OCI-LY3 (cell line): ENCODE measurements at regions not wholly inside any gene's neighbourhood (a gene's known extent, or its start where the extent isn't known, plus 50 kb on each side); places are given as distances from the start of the nearest gene placed in this dataset.

ENCODE experiments used
- H2AFZ ChIP-seq: fragments of 200-600, 300-600 bp; shearing (Covaris generic); 2 replicates; pipeline ENCODE4 v1.6.0; 2014; ENCODE audit warnings: antibody characterized with exemption, low read depth, low read length
- H3K27ac ChIP-seq: fragments of 200-600, 300-600 bp; sonication (generic); 2 replicates; pipeline ENCODE4 v1.5.1; 2014; ENCODE audit warnings: mild to moderate bottlenecking, low read length, moderate library complexity, mixed read lengths
- H3K27me3 ChIP-seq: fragments of 200-600, 300-600 bp; sonication (generic); 2 replicates; pipeline ENCODE4 v1.6.1; 2014; ENCODE audit warnings: low read depth, low read length, mixed read lengths
- H3K36me3 ChIP-seq: fragments of 200-600, 300-600 bp; sonication (generic); replicated peaks from 2 replicates; pipeline ENCODE3; 2014; ENCODE audit warnings: low read depth, low read length, mixed read lengths
- H3K4me1 ChIP-seq: fragments of 300-600, 200-600 bp; sonication (generic); 2 replicates; pipeline ENCODE4 v1.6.1; 2014; ENCODE audit warnings: low read length, mixed read lengths
- H3K4me2 ChIP-seq: fragments of 200-600, 300-600 bp; sonication (generic); 2 replicates; pipeline ENCODE4 v1.6.1; 2014; ENCODE audit warnings: low read length, mixed read lengths
- H3K4me3 ChIP-seq: fragments of 300-600, 200-600 bp; sonication (generic); 2 replicates; pipeline ENCODE4 v1.5.1; 2014; ENCODE audit warnings: antibody characterized with exemption, mild to moderate bottlenecking, low read length, moderate library complexity
- H3K79me2 ChIP-seq: fragments of 300-600, 200-600 bp; shearing (Covaris generic); 2 replicates; pipeline ENCODE4 v1.6.1; 2014; ENCODE audit warnings: mild to moderate bottlenecking, low read length, mixed read lengths
- H3K9ac ChIP-seq: fragments of 300-600, 200-600 bp; shearing (Covaris generic); 2 replicates; pipeline ENCODE4 v1.6.0; 2014; ENCODE audit warnings: mild to moderate bottlenecking, low read length, moderate library complexity
- H3K9me3 ChIP-seq: fragments of 200-600, 300-600 bp; shearing (Covaris generic); 2 replicates; pipeline ENCODE4 v1.6.1; 2014; ENCODE audit warnings: low read length, mixed read lengths; ENCODE audit not compliant: insufficient read depth
- H4K20me1 ChIP-seq: fragments of 200-600, 300-600 bp; sonication (generic); 2 replicates; pipeline ENCODE4 v1.6.1; 2016; ENCODE audit warnings: low read length, mixed read lengths; ENCODE audit not compliant: insufficient read depth
- CTCF ChIP-seq: fragments of 200-600, 300-600 bp; sonication (generic); IDR thresholded peaks from 2 replicates; pipeline ENCODE4 v1.5.1; 2014; ENCODE audit warnings: antibody characterized with exemption, low read length, low read depth
- EZH2phosphoT487 ChIP-seq: fragments of 200-600 bp; shearing (Covaris generic); IDR thresholded peaks from 2 replicates; pipeline ENCODE4 v1.6.1; 2018; ENCODE audit warnings: antibody characterized with exemption, mixed run types, low read depth

GRCh38 chr10:4053940-4054339 lies 268.9 kb upstream of the KLF6 start:
- no peaks in the 10 kb centered on the region for H3K27me3 ChIP-seq
- H3K4me1 ChIP-seq: peaks cover 15% of the 10 kb centered on the region
- H3K27ac ChIP-seq: peak overlapping the region; percentile 34; the same call in 1 of the 2 replicates
- no peaks in the 10 kb centered on the region for H3K36me3 ChIP-seq
- H2AFZ ChIP-seq: peak overlapping the region; percentile 46; the same call in 1 of the 2 replicates
- no peaks in the 10 kb centered on the region for H4K20me1 ChIP-seq
- H3K79me2 ChIP-seq: no peaks in the 10 kb centered on the region
- H3K9me3 ChIP-seq: no peaks in the 10 kb centered on the region
- no peak for TF ChIP-seq EZH2phosphoT487
- 0 out of 2 replicates have a peak overlapping the region, but pooled peaks have one; percentile 26 for H3K4me3 ChIP-seq
- peak overlapping the region; percentile 44 for H3K4me2 ChIP-seq
- no peak overlapping the region; the same call in 1 of the 2 replicates for H3K9ac ChIP-seq

- no peak for TF ChIP-seq CTCF
- no peak for TF ChIP-seq EZH2phosphoT487
- H3K27ac ChIP-seq: no peak overlapping the region
- H4K20me1 ChIP-seq: no peaks in the 10 kb centered on the region
- no peak overlapping the region for H3K4me3 ChIP-seq
- H3K9me3 ChIP-seq: no peaks in the 10 kb centered on the region
- H3K79me2 ChIP-seq: no peaks in the 10 kb centered on the region
- H3K9ac ChIP-seq: no peak overlapping the region
- no peak overlapping the region for H3K4me2 ChIP-seq
- H3K36me3 ChIP-seq: no peaks in the 10 kb centered on the region
- H2AFZ ChIP-seq: no peak overlapping the region
- H3K4me1 ChIP-seq: peaks cover 16% of the 10 kb centered on the region
- no peaks in the 10 kb centered on the region for H3K27me3 ChIP-seq
These were observed 266.7 kb upstream of the KLF6 start for GRCh38 chr10:4051641-4052151.

GRCh38 chr10:4051011-4051640 lies 266.1 kb upstream of the KLF6 start:
- H3K4me3 ChIP-seq: no peak overlapping the region
- H3K27ac ChIP-seq: no peak overlapping the region
- no peaks in the 10 kb centered on the region for H3K27me3 ChIP-seq
- no peaks in the 10 kb centered on the region for H3K79me2 ChIP-seq
- H3K36me3 ChIP-seq: no peaks in the 10 kb centered on the region
- H2AFZ ChIP-seq: no peak overlapping the region
- peaks cover 22% of the 10 kb centered on the region for H3K4me1 ChIP-seq
- H3K9ac ChIP-seq: no peak overlapping the region
- no peaks in the 10 kb centered on the region for H4K20me1 ChIP-seq
- no peaks in the 10 kb centered on the region for H3K9me3 ChIP-seq
- H3K4me2 ChIP-seq: no peak overlapping the region
- TF ChIP-seq EZH2phosphoT487 (no peak), CTCF (no peak)

GRCh38 chr10:4050061-4050460 lies 265.1 kb upstream of the KLF6 start:
- H3K27ac ChIP-seq: no peak overlapping the region
- H3K9me3 ChIP-seq: no peaks in the 10 kb centered on the region
- H3K4me1 ChIP-seq: peaks cover 30% of the 10 kb centered on the region
- H3K4me3 ChIP-seq: no peak overlapping the region
- no peak overlapping the region for H3K4me2 ChIP-seq
- no peak overlapping the region for H2AFZ ChIP-seq
- H4K20me1 ChIP-seq: no peaks in the 10 kb centered on the region
- H3K36me3 ChIP-seq: no peaks in the 10 kb centered on the region
- no peak overlapping the region for H3K9ac ChIP-seq
- H3K27me3 ChIP-seq: no peaks in the 10 kb centered on the region
- TF ChIP-seq EZH2phosphoT487 (no peak), CTCF (no peak)
- no peaks in the 10 kb centered on the region for H3K79me2 ChIP-seq
